Prostate gland (tissue), 2 donors: ENCODE measurements at regions not wholly inside any gene's neighbourhood (a gene's known extent, or its start where the extent isn't known, plus 50 kb on each side); places are given as distances from the start of the nearest gene placed in this dataset.

Experiments
- DNase-seq: peaks from one replicate; pipeline ENCODE4 v3.0.0-alpha.2; 2019; ENCODE audit warnings: low spot score
- H3K27ac ChIP-seq, 2 donors: fragments of 200-600 bp; sonication (generic); 2 replicates each; pipeline ENCODE4 v1.5.1; 2017 to 2019
- H3K27me3 ChIP-seq: fragments of 200-600 bp; sonication (generic); replicated peaks from 2 replicates; pipeline ENCODE4 v1.5.1; 2019; ENCODE audit not compliant: insufficient read depth
- H3K36me3 ChIP-seq, 2 donors: fragments of 200-600 bp; sonication (generic); 1 replicate in 1 of 2; 2 replicates in 1 of 2; pipeline versions ENCODE4 v1.5.1 to v1.8.1; 2017 to 2019
- H3K4me1 ChIP-seq: fragments of 200-600 bp; sonication (generic); replicated peaks from 2 replicates; pipeline ENCODE4 v1.5.1; 2019
- H3K4me3 ChIP-seq, 2 donors: fragments of 200-600 bp; sonication (generic); 2 replicates each; pipeline ENCODE4 v1.5.1; 2017 to 2019
- H3K9me3 ChIP-seq: fragments of 200-600 bp; sonication (generic); 2 replicates; pipeline ENCODE4 v1.5.1; 2017
- CTCF ChIP-seq, 4 experiments: fragments of 200-600 bp in 2 of 4; fragments of 450-650 bp in 2 of 4; sonication (generic) in 2 of 4; IDR thresholded peaks; 1 replicate in 3 of 4; 2 replicates in 1 of 4; pipeline ENCODE4 v1.5.1; 2016 to 2019; ENCODE audit warnings: antibody characterized with exemption in 4 of 4, mild to moderate bottlenecking in 2 of 4, moderate library complexity in 2 of 4
- POLR2A ChIP-seq: fragments of 450-650 bp; IDR thresholded peaks from one replicate; pipeline ENCODE4 v1.6.1; 2016; ENCODE audit warnings: antibody characterized with exemption, mild to moderate bottlenecking
- POLR2AphosphoS5 ChIP-seq: sonication (generic); formaldehyde crosslinking; IDR thresholded peaks from one replicate; pipeline ENCODE4 v1.6.1; 2017; ENCODE audit warnings: antibody characterized with exemption
- WGBS: methylation state at CpG from one replicate; pipeline ENCODE4 v1.1.5; 2018; 5-methylcytosine and 5-hydroxymethylcytosine counted together
- intact Hi-C: fragments of 100-400 bp; cut with DNase I; formaldehyde crosslinking; loops from one replicate; pipeline ENCODE4 v1.14.2; 2022

GRCh38 chr6:126632271-126632670 is 292.4 kb downstream of the CENPW start:
- no peak for DNase-seq
- H3K36me3 ChIP-seq: no peaks in the 10 kb centered on the region
- no peak overlapping the region for H3K4me3 ChIP-seq
- no peaks in the 10 kb centered on the region for H3K27me3 ChIP-seq
- 43% methylated on average over 1 of the region's 1 CpG for WGBS
- TF ChIP-seq POLR2A (no peak), POLR2AphosphoS5 (no peak), CTCF (IDR thresholded peaks at IDR 0.05) (no peak)
- intact Hi-C loops: no loop called here
- no peak overlapping the region for H3K27ac ChIP-seq
- no peaks in the 10 kb centered on the region for H3K9me3 ChIP-seq
- H3K4me1 ChIP-seq: no peaks in the 10 kb centered on the region

GRCh38 chr6:126633373-126633772 is 293.5 kb downstream of the CENPW start:
- 83% methylated on average over 1 of the region's 1 CpG for WGBS
- H3K4me1 ChIP-seq: no peaks in the 10 kb centered on the region
- H3K27ac ChIP-seq: no peak overlapping the region
- intact Hi-C loops: no loop called here
- DNase-seq: no peak
- TF ChIP-seq CTCF (IDR thresholded peaks at IDR 0.05) (no peak), POLR2AphosphoS5 (no peak), POLR2A (no peak)
- no peak overlapping the region for H3K4me3 ChIP-seq
- no peaks in the 10 kb centered on the region for H3K9me3 ChIP-seq
- H3K27me3 ChIP-seq: no peaks in the 10 kb centered on the region
- H3K36me3 ChIP-seq: no peaks in the 10 kb centered on the region

- intact Hi-C loops: no loop called here
- no peaks in the 10 kb centered on the region for H3K27me3 ChIP-seq
- no peaks in the 10 kb centered on the region for H3K9me3 ChIP-seq
- TF ChIP-seq POLR2A (no peak), POLR2AphosphoS5 (no peak), CTCF (IDR thresholded peaks at IDR 0.05) (no peak)
- WGBS: 70% methylated on average over 2 of the region's 2 CpGs
- no peaks in the 10 kb centered on the region for H3K4me1 ChIP-seq
- H3K36me3 ChIP-seq: no peaks in the 10 kb centered on the region
- no peak for DNase-seq
- no peak overlapping the region for H3K4me3 ChIP-seq
- H3K27ac ChIP-seq: no peak overlapping the region
These were observed 300.4 kb downstream of the CENPW start for GRCh38 chr6:126640356-126640755.

- Histone ChIP-seq H3K4me1 (no peaks in the 10 kb centered on the region), H3K27me3 (no peaks in the 10 kb centered on the region), H3K27ac (no peak overlapping the region), H3K4me3 (no peak overlapping the region), H3K36me3 (no peaks in the 10 kb centered on the region), H3K9me3 (no peaks in the 10 kb centered on the region)
- intact Hi-C loops: no loop called here
- TF ChIP-seq POLR2A (no peak), POLR2AphosphoS5 (no peak), CTCF (IDR thresholded peaks at IDR 0.05) (no peak)
- DNase-seq: no peak
These were observed 301.0 kb downstream of the CENPW start for GRCh38 chr6:126640921-126641320.

GRCh38 chr6:126641641-126642040 is 301.7 kb downstream of the CENPW start:
- no peaks in the 10 kb centered on the region for H3K36me3 ChIP-seq
- H3K9me3 ChIP-seq: no peaks in the 10 kb centered on the region
- intact Hi-C loops: no loop called here
- no peak for TF ChIP-seq CTCF (IDR thresholded peaks at IDR 0.05)
- TF ChIP-seq POLR2AphosphoS5: no peak
- TF ChIP-seq POLR2A: no peak
- no peak overlapping the region for H3K27ac ChIP-seq
- no peaks in the 10 kb centered on the region for H3K27me3 ChIP-seq
- no peak overlapping the region for H3K4me3 ChIP-seq
- H3K4me1 ChIP-seq: no peaks in the 10 kb centered on the region
- WGBS: 81% methylated on average over 1 of the region's 1 CpG
- no peak for DNase-seq
